Fibroblast of villous mesenchyme (primary cell): ENCODE measurements at regions not wholly inside any gene's neighbourhood (a gene's known extent, or its start where the extent isn't known, plus 50 kb on each side); places are given as distances from the start of the nearest gene placed in this dataset. TPM values are rescaled to one million over a fixed set of nuclear protein-coding genes. Genes with fewer than 3 reads are reported as not detected.

Experiments used
- small RNA-seq: library from RNA; depleted of rRNA; stranded (forward); fragments of <200 nt; gene quantifications from one replicate; pipeline ENCODE3, GENCODE V24; 2012

Small RNA genes in the stretch of these regions (small RNA-seq; reads per million reads assigned to genes)
- not detected for gene DYNLL1P6
